Ovary (tissue), 3 donors: ENCODE measurements at regions not wholly inside any gene's neighbourhood (a gene's known extent, or its start where the extent isn't known, plus 50 kb on each side); places are given as distances from the start of the nearest gene placed in this dataset.

Experiments
- CTCF ChIP-seq, 3 donors: fragments of 450-650 bp in 2 of 3; fragments of 200-600 bp in 1 of 3; IDR thresholded peaks; one replicate each; pipeline versions ENCODE4 v1.5.1 to v1.8.0; 2016 to 2022; ENCODE audit warnings: antibody characterized with exemption in 3 of 3, mild to moderate bottlenecking in 1 of 3
- POLR2A ChIP-seq: fragments of 450-650 bp; IDR thresholded peaks from one replicate; pipeline ENCODE4 v1.6.1; 2017; ENCODE audit warnings: antibody characterized with exemption, mild to moderate bottlenecking, moderate library complexity
- donor health status: DM: no; HTN: no; CAD: no.

DNA sequence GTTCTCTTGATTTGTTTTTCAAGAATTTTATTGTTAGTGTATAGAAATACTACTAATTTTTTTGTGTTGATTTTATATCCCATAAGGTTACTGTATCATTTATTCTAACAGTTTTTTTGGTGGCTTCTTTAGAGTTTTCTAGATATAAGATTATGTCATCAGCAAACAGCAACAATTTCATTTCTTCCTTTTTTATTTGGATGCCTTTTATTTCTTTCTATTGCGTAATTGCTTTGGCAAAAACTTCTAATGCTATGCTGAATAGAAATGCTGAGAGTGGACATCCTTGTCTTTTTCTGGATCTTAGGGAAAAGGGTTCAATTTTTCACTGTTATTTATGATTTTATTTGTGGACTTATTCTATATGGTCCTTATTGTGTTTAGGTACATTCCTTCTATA lies 298.8 kb downstream of the RPRM start:
- TF ChIP-seq CTCF (IDR thresholded peaks at IDR 0.05) (no peak), POLR2A (no peak)
